Right lobe of liver (tissue), 4 donors: ENCODE measurements at regions not wholly inside any gene's neighbourhood (a gene's known extent, or its start where the extent isn't known, plus 50 kb on each side); places are given as distances from the start of the nearest gene placed in this dataset.

Source experiments
- CTCF ChIP-seq, 4 donors: fragments of 200-600 bp in 3 of 4; fragments of 450-650 bp in 1 of 4; IDR thresholded peaks; one replicate each; pipeline versions ENCODE4 v1.5.1 to v1.8.0; 2016 to 2022; ENCODE audit warnings: antibody characterized with exemption in 4 of 4, mild to moderate bottlenecking in 2 of 4
- POLR2A ChIP-seq: fragments of 450-650 bp; IDR thresholded peaks from one replicate; pipeline ENCODE4 v1.6.1; 2017; ENCODE audit warnings: antibody characterized with exemption, mild to moderate bottlenecking
- donor health status: DM: no; HTN: no; CAD: no.
- donor health status: DM: no; HTN: no; CAD: no.
- donor health status: DM: no; HTN: yes; CAD: no.

- TF ChIP-seq CTCF (IDR thresholded peaks at IDR 0.05) (no peak), POLR2A (no peak)
Measured at GRCh38 chr1:218666263-218666662, 321.1 kb downstream of the TGFB2 start.
